Neural crest cell (in vitro differentiated cells): ENCODE measurements at regions not wholly inside any gene's neighbourhood (a gene's known extent, or its start where the extent isn't known, plus 50 kb on each side); places are given as distances from the start of the nearest gene placed in this dataset.

Experiments used
- DNase-seq: peaks from one replicate; pipeline ENCODE4 v3.0.0; 2021; ENCODE audit warnings: low read depth, mixed read lengths, low spot score
- H3K27ac Mint-ChIP-seq: one replicate; pipeline ENCODE4 v1.8.0; 2021; ENCODE audit warnings: mild to moderate bottlenecking, mixed read lengths; ENCODE audit not compliant: unreplicated experiment
- H3K27me3 Mint-ChIP-seq: 2 replicates; pipeline ENCODE4 v1.8.0; 2021; ENCODE audit warnings: low read depth, mild to moderate bottlenecking, mixed read lengths
- H3K36me3 Mint-ChIP-seq: 2 replicates; pipeline ENCODE4 v1.8.0; 2021; ENCODE audit warnings: low read depth, mild to moderate bottlenecking, mixed read lengths
- H3K4me1 Mint-ChIP-seq: 2 replicates; pipeline ENCODE4 v1.8.0; 2021; ENCODE audit warnings: mixed read lengths
- H3K4me3 Mint-ChIP-seq: one replicate; pipeline ENCODE4 v1.8.0; 2021; ENCODE audit warnings: mild to moderate bottlenecking, mixed read lengths
- H3K9me3 Mint-ChIP-seq: 2 replicates; pipeline ENCODE4 v1.8.0; 2021; ENCODE audit warnings: mixed read lengths
- CTCF ChIP-seq: fragments of 200-600 bp; sonication (generic); conservative IDR thresholded peaks from 2 replicates; pipeline ENCODE4 v1.5.0; 2021; ENCODE audit warnings: antibody characterized with exemption, mild to moderate bottlenecking

- Mint-ChIP-seq H3K9me3 (peaks cover 7% of the 10 kb centered on the region), H3K4me3 (peak overlapping the region; percentile 64), H3K36me3 (peaks cover 3% of the 10 kb centered on the region), H3K27me3 (no peaks in the 10 kb centered on the region), H3K4me1 (peaks cover 46% of the 10 kb centered on the region), H3K27ac (peak overlapping the region; percentile 99)
- DNase-seq = peak; percentile 60
- no peak for TF ChIP-seq CTCF
Observed at GRCh38 chr2:217714287-217714751, 288.5 kb downstream of the TNS1 start.

GRCh38 chr2:217713395-217714286 is 289.2 kb downstream of the TNS1 start:
- Mint-ChIP-seq H3K27ac (peak overlapping the region; percentile 99), H3K4me1 (peaks cover 46% of the 10 kb centered on the region), H3K4me3 (no peak overlapping the region), H3K36me3 (peaks cover 3% of the 10 kb centered on the region), H3K27me3 (no peaks in the 10 kb centered on the region), H3K9me3 (peaks cover 3% of the 10 kb centered on the region)
- peak; percentile 95 for DNase-seq
- TF ChIP-seq CTCF = peak; percentile 99

- DNase-seq = no peak
- Mint-ChIP-seq H3K4me3 (no peak overlapping the region), H3K36me3 (no peaks in the 10 kb centered on the region), H3K27me3 (no peaks in the 10 kb centered on the region), H3K27ac (peak overlapping the region; percentile 55), H3K9me3 (peaks cover 3% of the 10 kb centered on the region), H3K4me1 (peaks cover 39% of the 10 kb centered on the region)
- TF ChIP-seq CTCF = no peak
Observed at GRCh38 chr2:217712431-217712830, 290.4 kb downstream of the TNS1 start.

- TF ChIP-seq CTCF = no peak
- H3K36me3 Mint-ChIP-seq = no peaks in the 10 kb centered on the region
- no peaks in the 10 kb centered on the region for H3K27me3 Mint-ChIP-seq
- no peak overlapping the region for H3K4me3 Mint-ChIP-seq
- DNase-seq = no peak
- H3K9me3 Mint-ChIP-seq = peaks cover 3% of the 10 kb centered on the region
- H3K27ac Mint-ChIP-seq = no peak overlapping the region
- peaks cover 39% of the 10 kb centered on the region for H3K4me1 Mint-ChIP-seq
Observed at GRCh38 chr2:217711188-217711587, 291.6 kb downstream of the TNS1 start.

GRCh38 chr2:217710211-217710765 is 292.5 kb downstream of the TNS1 start:
- Mint-ChIP-seq H3K4me3 (no peak overlapping the region), H3K9me3 (peaks cover 4% of the 10 kb centered on the region), H3K4me1 (peaks cover 31% of the 10 kb centered on the region), H3K27ac (no peak overlapping the region), H3K36me3 (no peaks in the 10 kb centered on the region), H3K27me3 (no peaks in the 10 kb centered on the region)
- no peak for TF ChIP-seq CTCF
- DNase-seq = no peak
